GM19240 (cell line): ENCODE measurements at regions not wholly inside any gene's neighbourhood (a gene's known extent, or its start where the extent isn't known, plus 50 kb on each side); places are given as distances from the start of the nearest gene placed in this dataset.
"Not testable (repeated sequence)": the region's sequence is repeated elsewhere in the genome, so short reads cannot be mapped to it uniquely, and the experiment has no call there.

ENCODE experiments used
- DNase-seq: peaks from one replicate; pipeline ENCODE4 v3.0.0; 2011; ENCODE audit warnings: low spot score; ENCODE audit not compliant: insufficient read length

GRCh38 chr4:19636451-19636850 lies 615.3 kb upstream of the SLIT2 start:
- DNase-seq = no peak

GRCh38 chr4:19631814-19632213 lies 619.9 kb upstream of the SLIT2 start:
- no peak for DNase-seq

- DNase-seq = no peak
Measured at GRCh38 chr4:19623866-19624265, 627.8 kb upstream of the SLIT2 start.

GRCh38 chr4:19615086-19615689 lies 636.5 kb upstream of the SLIT2 start:
- no peak for DNase-seq

GRCh38 chr4:19614171-19614570 lies 637.5 kb upstream of the SLIT2 start:
- DNase-seq = no peak

- no peak for DNase-seq
Measured at GRCh38 chr4:19596342-19596741, 655.4 kb upstream of the SLIT2 start.

GRCh38 chr4:19592391-19592790 lies 659.3 kb upstream of the SLIT2 start:
- DNase-seq = no peak

- DNase-seq = no peak
Measured at GRCh38 chr4:19583827-19584569, 667.7 kb upstream of the SLIT2 start.

- DNase-seq = no peak
Measured at GRCh38 chr4:19580095-19580494, 671.6 kb upstream of the SLIT2 start.

- no peak for DNase-seq
Measured at GRCh38 chr4:19579608-19580007, 672.1 kb upstream of the SLIT2 start.

GRCh38 chr4:19577097-19577496 lies 674.6 kb upstream of the SLIT2 start:
- DNase-seq = no peak

- DNase-seq = no peak
Measured at GRCh38 chr4:19575924-19576323, 675.8 kb upstream of the SLIT2 start.

GRCh38 chr4:19566041-19566440 lies 685.7 kb upstream of the SLIT2 start:
- DNase-seq = no peak

- no peak for DNase-seq
Measured at GRCh38 chr4:19562456-19562855, 689.2 kb upstream of the SLIT2 start.

GRCh38 chr4:19557161-19557560 lies 694.5 kb upstream of the SLIT2 start:
- DNase-seq = no peak

GRCh38 chr4:19556276-19556675 lies 695.4 kb upstream of the SLIT2 start:
- not testable (repeated sequence) for DNase-seq

- no peak for DNase-seq
Measured at GRCh38 chr4:19547463-19547862, 704.2 kb upstream of the SLIT2 start.

GRCh38 chr4:19544446-19545125 lies 707.1 kb upstream of the SLIT2 start:
- no peak for DNase-seq

- no peak for DNase-seq
Measured at GRCh38 chr4:19540859-19541540, 710.7 kb upstream of the SLIT2 start.

GRCh38 chr4:19539201-19539600 lies 712.5 kb upstream of the SLIT2 start:
- no peak for DNase-seq

- DNase-seq = no peak
Measured at GRCh38 chr4:19534159-19534558, 717.5 kb upstream of the SLIT2 start.
